GM20431 (cell line): ENCODE measurements at regions not wholly inside any gene's neighbourhood (a gene's known extent, or its start where the extent isn't known, plus 50 kb on each side); places are given as distances from the start of the nearest gene placed in this dataset.
"Not testable (repeated sequence)": the region's sequence is repeated elsewhere in the genome, so short reads cannot be mapped to it uniquely, and the experiment has no call there.

Experiments
- in situ Hi-C: fragments of 300-500 bp; cut with MseI, MboI; formaldehyde crosslinking; loops from one replicate; pipeline ENCODE4 v1.15.0; 2020; ENCODE audit warnings: low sequenced_read_pairs; ENCODE audit not compliant: unreplicated experiment

GRCh38 chr9:115808695-115809094 lies 344.9 kb upstream of the PAPPA start:
- in situ Hi-C loops: no loop called here

GRCh38 chr9:115810166-115810565 lies 343.4 kb upstream of the PAPPA start:
- in situ Hi-C loops: no loop called here

GRCh38 chr9:115814081-115814480 lies 339.5 kb upstream of the PAPPA start:
- in situ Hi-C loops: no loop called here

GRCh38 chr9:115815786-115816185 lies 337.8 kb upstream of the PAPPA start:
- in situ Hi-C loops: no loop called here

- in situ Hi-C loops: not testable (repeated sequence)
Measured at GRCh38 chr9:115818651-115819050, 334.9 kb upstream of the PAPPA start.

- in situ Hi-C loops: no loop called here
Measured at GRCh38 chr9:115832031-115832430, 321.6 kb upstream of the PAPPA start.

- in situ Hi-C loops: no loop called here
Measured at GRCh38 chr9:115837618-115838017, 316.0 kb upstream of the PAPPA start.

- in situ Hi-C loops: no loop called here
Measured at GRCh38 chr9:115838417-115838816, 315.2 kb upstream of the PAPPA start.

GRCh38 chr9:115844433-115844832 lies 309.2 kb upstream of the PAPPA start:
- in situ Hi-C loops: not testable (repeated sequence)

- in situ Hi-C loops: no loop called here
Measured at GRCh38 chr9:115845648-115846312, 307.8 kb upstream of the PAPPA start.

GRCh38 chr9:115847216-115847615 lies 306.4 kb upstream of the PAPPA start:
- in situ Hi-C loops: no loop called here

- in situ Hi-C loops: no loop called here
Measured at GRCh38 chr9:115849679-115850412, 303.7 kb upstream of the PAPPA start.

GRCh38 chr9:115850548-115851304 lies 302.9 kb upstream of the PAPPA start:
- in situ Hi-C loops: no loop called here

- in situ Hi-C loops: no loop called here
Measured at GRCh38 chr9:115855458-115856133, 298.0 kb upstream of the PAPPA start.

- in situ Hi-C loops: not testable (repeated sequence)
Measured at GRCh38 chr9:115858421-115858820, 295.2 kb upstream of the PAPPA start.

- in situ Hi-C loops: no loop called here
Measured at GRCh38 chr9:115862021-115862420, 291.6 kb upstream of the PAPPA start.

- in situ Hi-C loops: no loop called here
Measured at GRCh38 chr9:115864581-115864980, 289.0 kb upstream of the PAPPA start.

GRCh38 chr9:115867326-115867725 lies 286.3 kb upstream of the PAPPA start:
- in situ Hi-C loops: no loop called here

- in situ Hi-C loops: no loop called here
Measured at GRCh38 chr9:115877852-115878438, 275.6 kb upstream of the PAPPA start.

GRCh38 chr9:115879451-115879850 lies 274.1 kb upstream of the PAPPA start:
- in situ Hi-C loops: no loop called here
